HG03378 (cell line): ENCODE measurements at regions not wholly inside any gene's neighbourhood (a gene's known extent, or its start where the extent isn't known, plus 50 kb on each side); places are given as distances from the start of the nearest gene placed in this dataset.

ENCODE experiments used
- ATAC-seq: cut with Tn5 transposase; IDR thresholded peaks from one replicate; pipeline ENCODE4 v1.9.1; 2021; ENCODE audit warnings: mild to moderate bottlenecking, moderate library complexity; ENCODE audit not compliant: unreplicated experiment

DNA sequence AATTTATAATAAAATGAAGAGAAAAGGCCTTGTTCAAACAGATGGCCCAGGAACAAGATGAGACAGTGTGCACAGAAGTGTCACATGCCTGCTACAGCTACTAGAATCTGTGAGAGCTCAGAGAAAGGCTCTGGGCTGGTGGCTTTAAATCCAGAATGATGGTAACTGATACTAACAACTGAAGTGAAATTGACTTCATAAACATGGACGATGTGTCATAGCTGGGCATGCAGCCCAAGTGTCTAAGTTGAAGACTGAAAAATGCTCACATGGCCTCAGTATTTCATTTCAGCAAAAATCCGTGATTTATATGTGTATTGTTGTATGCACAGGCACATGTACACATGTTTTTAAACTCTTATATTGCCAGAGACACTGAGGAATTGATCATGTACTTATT is 208.3 kb upstream of the RUNX1 start:
- no peak for ATAC-seq

DNA sequence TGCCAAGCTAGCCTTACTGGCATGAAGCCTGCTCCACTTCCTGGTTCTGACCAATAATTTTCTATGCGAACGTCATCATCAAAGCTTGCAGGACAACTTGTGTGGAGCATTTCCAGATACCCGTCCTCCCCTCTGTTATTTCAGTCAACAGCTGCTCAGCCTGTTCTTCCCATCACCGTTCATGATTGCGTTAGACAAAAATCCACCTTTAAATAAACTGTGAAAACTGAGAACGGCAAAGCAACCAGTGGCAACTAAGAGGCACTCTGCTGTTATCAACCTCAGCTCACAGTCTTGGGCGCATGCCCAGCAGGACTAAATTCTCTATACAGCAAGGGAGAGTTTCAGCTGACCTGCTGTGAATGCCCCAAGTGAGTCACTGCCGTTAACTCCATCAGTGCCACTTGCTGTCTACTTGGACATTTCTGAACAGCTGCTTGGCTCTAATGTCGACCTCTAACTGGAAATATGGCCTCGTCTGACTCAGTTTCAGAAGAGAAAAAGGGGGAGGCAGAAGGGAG is 207.4 kb upstream of the RUNX1 start:
- no peak for ATAC-seq

- no peak for ATAC-seq
Measured at GRCh38 chr21:35254765-35255138, 205.7 kb upstream of the RUNX1 start.

- ATAC-seq, result no peak
Measured at GRCh38 chr21:35254006-35254764, 205.1 kb upstream of the RUNX1 start.

- no peak for ATAC-seq
Measured at GRCh38 chr21:35252831-35253230, 203.7 kb upstream of the RUNX1 start.

DNA sequence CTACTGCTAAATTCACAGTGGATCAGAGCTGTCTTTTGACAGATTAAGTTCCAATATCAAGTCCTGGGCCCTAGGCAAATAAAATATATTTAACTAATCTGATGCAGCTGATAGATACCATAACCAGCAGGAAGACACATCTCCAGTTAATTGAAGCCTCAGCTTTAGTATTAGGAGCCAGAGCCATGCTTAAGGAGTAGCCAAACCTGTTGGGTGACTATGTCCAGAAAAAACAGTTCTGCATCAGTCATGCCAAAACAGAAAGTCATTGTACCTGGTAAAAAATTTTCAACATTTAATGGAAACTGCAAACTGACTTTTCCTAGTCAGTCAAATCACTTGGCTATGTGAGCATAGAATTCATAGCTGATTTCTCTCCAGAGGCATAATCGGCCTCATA is 200.5 kb upstream of the RUNX1 start:
- no peak for ATAC-seq

DNA sequence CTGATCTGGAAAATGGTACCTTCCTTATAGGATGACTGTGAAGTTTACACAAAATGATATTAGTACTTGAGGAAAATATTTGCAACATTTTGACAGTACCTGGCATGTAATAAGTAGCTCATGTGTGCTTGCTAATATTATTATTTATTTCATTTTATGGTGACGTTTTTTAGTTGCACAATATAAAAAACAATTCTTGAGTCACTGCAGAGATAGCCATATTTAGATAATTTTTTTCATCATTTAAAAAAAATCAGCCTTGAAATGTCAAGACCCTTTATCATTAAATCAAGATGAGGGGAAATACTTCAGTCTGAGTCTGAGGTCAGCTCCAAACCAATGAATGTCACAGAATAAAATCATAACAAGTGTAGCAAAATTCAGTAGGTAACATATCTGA is 196.8 kb upstream of the RUNX1 start:
- ATAC-seq, result no peak

GRCh38 chr21:35244514-35244913 is 195.4 kb upstream of the RUNX1 start:
- ATAC-seq, result no peak

DNA sequence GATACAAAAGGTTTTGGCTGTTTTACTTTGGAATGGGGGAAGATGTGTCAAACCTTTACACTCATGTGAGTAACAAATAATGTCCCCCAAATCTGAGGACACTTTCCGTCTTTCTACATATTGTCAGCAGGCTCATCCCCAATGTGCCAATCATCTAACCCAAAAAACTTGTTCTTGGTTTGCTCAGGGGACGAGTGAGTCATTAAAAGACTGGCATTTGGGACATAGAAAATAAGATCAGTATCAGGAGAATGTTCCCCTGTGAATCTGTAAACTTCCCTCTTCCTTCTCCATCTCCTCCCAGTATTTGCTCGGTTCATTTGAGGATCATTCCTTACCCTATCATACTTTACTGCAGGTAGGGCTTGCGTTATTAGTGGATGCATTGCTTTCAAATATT is 194.1 kb upstream of the RUNX1 start:
- no peak for ATAC-seq

GRCh38 chr21:35239811-35240219 is 190.7 kb upstream of the RUNX1 start:
- no peak for ATAC-seq

DNA sequence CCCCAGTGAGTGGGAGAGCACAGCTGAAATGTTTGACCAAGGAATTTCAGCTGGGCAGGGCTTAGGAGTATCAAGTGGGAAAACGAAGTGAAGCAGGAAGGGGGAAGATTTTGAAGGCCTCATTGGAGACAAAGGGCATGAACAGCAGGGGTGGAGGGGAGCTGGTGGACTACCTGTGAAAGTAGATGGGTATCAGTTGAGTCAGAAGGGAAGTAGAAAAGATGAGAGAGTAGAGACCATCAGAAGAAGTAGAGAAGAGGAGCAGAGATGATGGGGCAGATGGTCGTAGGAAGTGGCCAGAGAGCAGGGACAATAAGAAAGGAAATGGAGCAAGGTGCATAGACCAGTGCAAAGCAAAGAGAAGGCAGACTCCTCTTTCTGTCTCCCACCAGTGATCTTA is 189.0 kb upstream of the RUNX1 start:
- no peak for ATAC-seq

DNA sequence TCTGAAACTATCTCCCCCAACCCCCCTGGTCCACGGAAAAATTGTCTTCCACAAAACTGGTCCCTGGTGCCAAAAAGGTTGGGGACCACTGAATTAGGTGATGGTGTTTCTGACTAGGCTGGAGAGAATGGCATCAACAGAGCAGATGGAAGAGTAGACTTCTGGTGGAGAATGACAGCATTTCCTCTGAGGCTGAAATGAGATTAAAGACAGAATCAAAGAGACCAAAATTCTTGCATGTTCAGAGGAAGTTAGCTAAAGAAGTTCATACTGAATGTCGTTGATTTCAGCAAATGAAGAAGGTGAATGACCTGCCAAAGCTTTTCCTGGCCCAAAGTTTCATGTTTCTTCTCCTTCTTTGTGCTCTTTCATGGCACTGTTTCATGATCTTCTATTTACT is 188.2 kb upstream of the RUNX1 start:
- ATAC-seq, result no peak

DNA sequence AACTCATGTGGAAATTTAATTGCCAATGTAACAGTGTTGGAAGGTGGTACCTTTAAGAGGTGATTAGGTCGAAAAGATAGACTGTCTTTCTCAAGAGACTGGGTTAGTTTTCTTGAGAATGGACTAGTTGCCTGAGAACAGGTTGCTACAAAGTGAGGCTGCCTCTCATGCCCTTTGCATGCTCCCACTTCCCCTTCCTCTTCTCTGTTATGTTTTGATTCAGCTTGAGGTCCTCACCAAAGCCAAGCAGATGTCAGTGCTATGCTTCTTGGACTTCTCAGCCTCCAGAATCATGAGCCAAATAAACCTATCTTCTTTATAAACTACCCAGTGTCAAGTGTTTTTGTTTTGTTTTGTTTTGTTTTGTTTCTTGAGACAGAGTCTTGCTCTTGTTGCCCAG is 187.0 kb upstream of the RUNX1 start:
- peak; percentile 57 for ATAC-seq

DNA sequence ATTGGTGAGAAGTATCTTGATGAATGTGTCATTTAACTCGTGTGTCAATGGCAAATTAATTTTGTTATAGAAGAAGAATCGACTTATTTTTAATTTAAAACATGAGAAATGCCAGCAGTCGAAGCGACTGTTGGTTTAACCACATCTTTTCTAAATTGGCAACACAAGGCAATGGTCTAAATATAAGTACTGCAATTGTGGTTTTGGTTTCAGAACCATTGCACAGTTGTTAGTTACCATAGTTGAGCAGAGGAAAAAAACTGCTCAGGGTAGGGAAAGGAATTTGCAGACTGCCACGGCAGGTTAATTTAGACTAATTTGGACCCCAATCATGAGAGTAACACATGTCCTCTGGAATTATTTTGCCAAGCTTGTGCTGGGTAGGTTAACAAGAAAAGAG is 185.6 kb upstream of the RUNX1 start:
- peak; percentile 65 for ATAC-seq

DNA sequence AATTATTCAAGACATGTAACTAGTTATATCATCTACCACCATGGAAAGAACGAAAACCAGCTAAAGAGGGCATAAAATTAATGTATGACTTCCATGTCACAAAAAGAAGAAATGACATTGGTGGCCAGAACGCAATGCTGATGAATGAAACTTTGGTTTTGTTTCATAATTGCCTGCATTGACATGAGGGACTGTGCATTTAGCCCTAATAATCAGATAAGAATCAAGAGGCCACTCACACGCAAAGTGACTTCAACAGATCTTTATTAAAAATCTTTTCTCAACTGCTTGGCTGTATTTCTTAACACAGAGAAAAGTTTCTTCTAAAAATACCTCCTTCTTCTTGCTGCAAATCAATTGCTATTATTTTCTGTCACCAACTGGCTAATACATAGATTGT is 184.7 kb upstream of the RUNX1 start:
- no peak for ATAC-seq

DNA sequence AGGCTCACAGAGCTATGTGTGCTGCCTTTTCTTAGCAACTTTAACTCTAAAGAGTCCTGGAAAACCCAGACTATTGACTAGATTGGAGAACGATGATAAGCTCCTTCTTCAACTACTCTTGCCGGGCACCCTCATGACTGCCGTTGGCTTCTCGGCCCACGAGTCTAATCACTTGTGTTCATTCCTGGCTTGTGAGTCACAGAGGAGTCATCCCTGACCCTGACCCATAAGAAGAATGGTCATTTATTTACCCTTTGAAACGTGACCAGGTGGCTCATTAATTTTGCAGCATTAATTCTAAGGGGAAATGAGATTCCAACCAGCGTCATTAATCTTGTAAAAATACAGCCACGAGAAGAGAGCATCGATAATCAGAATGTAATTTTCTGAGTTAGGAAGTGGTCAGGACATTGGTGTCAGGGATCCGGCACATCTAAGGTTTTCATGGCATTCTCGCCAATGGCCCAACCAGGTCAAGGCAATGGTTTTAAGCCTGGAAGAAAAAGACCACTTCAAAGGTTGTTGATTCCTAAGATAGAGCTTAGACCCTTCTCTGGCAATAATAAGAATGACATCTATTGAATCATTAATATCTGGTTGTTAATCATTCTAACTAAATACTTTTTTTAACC is 183.6 kb upstream of the RUNX1 start:
- no peak for ATAC-seq

- ATAC-seq, result no peak
Measured at GRCh38 chr21:35231090-35231489, 182.0 kb upstream of the RUNX1 start.

DNA sequence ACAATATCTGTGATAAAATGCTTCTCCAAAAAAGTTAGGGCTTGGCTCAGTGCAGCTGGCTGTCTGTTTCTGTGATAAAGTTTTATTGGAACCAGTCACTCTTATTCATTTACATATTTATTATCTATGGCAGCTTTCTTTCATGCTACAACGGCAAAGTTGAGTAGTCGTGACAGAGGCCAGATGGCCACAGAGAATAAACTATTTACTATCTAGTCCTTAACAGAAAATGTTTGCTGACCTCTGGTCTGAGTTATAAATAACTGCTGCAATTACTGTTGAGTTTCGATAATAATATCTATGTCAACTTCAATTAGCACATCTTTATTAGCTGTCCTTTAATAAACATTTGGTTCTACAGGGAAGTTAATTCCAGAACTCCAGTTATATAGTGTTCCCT is 180.2 kb upstream of the RUNX1 start:
- ATAC-seq, result no peak

DNA sequence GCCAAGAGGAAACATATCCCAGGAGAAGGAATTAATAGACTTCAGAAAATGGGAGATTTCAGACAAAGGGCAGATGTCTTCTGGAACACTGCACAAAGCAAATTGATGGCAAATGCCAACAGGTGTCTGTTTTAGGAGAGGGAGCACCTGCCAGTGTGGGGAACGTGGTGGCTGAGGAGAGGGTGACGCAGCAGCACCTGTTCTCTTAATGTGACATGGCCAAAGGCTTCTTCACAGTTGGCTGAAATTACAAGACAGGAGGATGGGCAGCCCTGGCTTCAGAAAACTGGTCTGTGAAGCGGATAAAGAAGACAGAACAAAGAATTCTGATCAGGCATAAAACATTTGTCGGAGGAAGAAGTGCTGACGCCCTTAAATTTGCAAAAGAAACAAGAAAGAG is 178.7 kb upstream of the RUNX1 start:
- peak; percentile 27 for ATAC-seq

DNA sequence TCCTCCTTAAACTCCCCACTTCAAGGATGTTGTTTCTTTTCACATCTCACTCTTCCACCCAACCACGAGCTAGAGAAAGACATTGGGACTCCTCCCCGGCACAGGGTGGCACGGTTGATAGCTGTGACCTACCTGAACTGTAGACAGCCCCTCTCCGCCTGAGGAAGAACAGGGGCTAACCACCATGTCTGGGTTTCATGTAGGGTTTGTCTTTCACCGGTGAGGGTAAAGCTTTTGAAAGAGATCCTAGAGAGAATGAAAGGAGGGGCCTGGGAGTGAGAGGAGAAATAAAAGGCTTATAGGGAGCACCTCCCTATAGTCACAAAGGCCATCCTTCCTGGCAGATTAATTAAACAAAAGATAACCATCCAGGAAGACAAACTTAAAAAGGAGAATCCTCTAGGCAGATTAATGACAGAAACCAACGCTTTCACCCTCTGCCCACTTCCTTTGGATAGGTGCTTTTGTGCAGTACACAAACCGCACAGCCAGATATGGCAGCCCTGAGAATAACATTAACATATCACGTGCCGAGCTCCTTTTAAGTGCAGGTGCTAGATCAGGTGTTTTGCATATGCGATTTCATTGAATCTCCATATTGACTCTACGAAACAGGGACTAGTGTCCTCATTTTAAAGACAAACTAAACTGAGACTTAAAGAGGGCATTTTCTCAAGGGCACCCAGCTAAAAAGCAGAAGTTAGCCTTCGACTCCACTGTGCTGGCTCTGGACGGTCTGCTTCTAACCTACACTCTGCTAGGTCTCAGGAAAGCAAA is 178.1 kb upstream of the RUNX1 start:
- peak; percentile 79 for ATAC-seq

- ATAC-seq, result no peak
Measured at GRCh38 chr21:35226328-35226727, 177.2 kb upstream of the RUNX1 start.

DNA sequence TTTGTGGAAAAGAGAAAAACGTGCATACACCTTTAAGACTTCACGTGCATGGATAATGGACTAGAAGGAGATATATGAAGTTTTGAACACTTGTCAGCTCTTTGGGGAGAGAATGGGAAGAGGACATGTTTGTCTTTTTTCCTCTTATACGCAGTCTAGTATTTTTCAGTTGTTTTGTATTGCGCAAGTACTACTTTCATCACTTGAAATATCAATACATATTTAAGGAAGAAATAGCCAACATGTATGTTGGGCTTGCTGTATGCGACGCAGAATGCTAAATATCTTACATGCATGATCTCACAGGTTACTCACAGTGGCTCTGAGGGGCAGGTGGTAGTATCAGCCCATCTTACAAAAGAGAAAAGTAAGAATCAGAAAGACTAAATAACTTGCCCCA is 176.5 kb upstream of the RUNX1 start:
- ATAC-seq, result no peak
